GM21381 (cell line): ENCODE measurements at regions not wholly inside any gene's neighbourhood (a gene's known extent, or its start where the extent isn't known, plus 50 kb on each side); places are given as distances from the start of the nearest gene placed in this dataset.
"Not testable (repeated sequence)": the region's sequence is repeated elsewhere in the genome, so short reads cannot be mapped to it uniquely, and the experiment has no call there.

Experiments
- ATAC-seq: cut with Tn5 transposase; IDR thresholded peaks from one replicate; pipeline ENCODE4 v1.9.1; 2021; ENCODE audit warnings: mild to moderate bottlenecking, moderate library complexity; ENCODE audit not compliant: unreplicated experiment

DNA sequence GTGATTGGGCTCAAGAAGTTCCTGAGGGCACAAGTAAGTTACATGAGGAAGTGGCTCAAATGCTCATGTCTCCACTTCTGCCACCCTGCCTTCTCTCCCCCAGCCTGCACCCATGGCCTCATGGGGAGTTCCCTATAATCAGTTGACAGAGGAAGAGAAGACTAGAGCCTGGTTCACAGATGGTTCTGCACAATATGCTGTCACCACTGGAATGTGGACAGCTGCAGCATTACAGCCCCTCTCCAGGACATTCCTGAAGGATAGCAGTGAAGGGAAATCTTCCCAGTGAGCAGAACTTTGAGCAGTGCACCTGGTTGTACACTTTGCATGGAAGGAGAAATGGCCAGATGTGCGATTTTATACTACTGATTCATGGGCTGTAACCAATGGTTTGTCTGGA is 352.3 kb downstream of the C12orf75 start:
- ATAC-seq = not testable (repeated sequence)

DNA sequence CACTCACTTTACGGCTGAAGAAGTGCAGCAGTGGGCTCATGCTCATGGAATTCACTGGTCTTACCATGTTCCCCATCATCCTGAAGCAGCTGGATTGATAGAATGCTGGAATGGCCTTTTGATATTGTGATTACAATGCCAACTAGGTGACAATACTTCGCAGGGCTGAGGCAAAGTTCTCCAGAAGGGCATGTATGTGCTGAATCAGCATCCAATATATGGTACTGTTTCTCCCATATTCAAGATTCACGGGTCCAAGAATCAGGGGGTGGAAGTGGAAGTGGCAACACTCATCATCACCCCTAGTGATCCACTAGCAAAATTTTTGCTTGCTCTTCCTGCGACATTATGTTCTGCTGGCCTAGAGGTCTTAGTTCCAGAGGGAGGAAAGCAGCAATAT is 353.3 kb downstream of the C12orf75 start:
- ATAC-seq = not testable (repeated sequence)

DNA sequence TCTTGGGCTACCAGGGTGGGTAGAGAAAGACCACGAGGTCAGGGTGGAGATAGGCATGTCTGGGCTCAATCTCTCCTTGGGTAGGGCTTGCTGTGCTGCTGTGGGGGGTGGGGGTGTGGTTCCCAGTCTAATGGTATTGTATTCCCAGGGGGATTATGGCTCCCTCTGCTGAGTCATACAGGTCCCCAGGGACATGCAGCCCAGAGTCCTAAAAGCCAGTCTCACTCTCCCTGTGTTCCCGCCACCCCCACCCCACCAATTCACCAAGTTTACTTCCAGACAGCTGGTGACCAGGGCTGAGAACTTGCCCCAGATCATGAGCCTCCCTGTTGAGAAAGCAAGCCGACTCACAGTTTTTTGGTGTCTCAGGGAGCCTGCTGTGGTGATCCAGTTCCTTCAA is 367.6 kb downstream of the C12orf75 start:
- no peak for ATAC-seq

DNA sequence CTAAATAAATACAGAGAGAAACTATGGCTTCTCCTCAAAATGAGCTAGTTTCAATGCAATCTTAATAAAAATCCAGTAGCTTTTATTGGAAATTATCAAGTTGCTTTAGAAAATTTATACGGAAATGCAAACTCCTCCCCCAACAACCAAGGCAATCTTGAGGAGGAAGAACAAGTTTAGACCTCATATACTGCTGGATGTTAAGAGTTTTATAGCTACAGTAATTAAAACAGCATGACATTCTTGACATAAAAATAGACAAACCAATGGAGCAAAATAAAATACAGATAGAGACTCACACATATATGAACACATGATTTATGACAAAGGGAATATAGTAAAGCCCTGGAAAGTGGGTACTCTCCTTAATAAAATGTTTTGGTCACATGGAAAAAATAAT is 368.7 kb downstream of the C12orf75 start:
- ATAC-seq = no peak

DNA sequence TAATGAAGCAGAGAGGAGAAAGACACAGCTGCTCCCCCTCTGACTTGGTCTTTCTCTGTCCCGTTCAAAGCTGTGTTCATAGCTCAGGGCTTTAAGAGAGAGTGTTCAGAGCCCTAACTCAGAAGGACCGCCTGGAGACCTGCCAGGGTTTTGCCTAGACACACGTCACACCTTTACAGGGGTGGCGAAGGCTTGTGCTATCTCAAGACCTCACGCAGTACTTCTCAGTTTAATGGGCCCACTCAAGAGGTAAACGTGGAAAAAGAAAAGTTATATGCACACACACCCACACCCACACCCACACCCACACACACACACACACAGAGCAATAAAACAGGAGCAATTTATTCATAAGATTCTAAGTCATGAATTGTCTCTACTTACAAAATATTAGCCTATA is 374.3 kb downstream of the C12orf75 start:
- ATAC-seq = no peak

DNA sequence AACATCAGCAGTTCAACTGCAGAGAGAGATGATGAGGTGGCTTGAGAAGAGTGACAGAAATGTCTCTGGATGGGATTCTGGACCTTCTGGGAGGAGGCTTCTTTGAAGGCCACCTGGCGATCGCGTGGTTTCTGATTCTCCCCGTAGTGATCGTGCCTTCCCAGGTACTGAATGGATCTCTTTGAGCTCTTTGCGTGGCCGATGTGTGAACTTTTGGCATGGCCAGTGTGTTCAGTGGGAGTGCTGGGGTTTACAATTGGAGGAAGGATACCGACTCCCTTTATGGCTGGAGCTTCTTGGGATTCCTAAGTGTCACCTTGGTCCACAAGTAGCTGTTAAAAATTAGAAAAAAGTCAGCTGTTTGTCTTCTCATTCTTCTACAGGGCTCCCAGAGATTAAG is 374.7 kb downstream of the C12orf75 start:
- no peak for ATAC-seq

DNA sequence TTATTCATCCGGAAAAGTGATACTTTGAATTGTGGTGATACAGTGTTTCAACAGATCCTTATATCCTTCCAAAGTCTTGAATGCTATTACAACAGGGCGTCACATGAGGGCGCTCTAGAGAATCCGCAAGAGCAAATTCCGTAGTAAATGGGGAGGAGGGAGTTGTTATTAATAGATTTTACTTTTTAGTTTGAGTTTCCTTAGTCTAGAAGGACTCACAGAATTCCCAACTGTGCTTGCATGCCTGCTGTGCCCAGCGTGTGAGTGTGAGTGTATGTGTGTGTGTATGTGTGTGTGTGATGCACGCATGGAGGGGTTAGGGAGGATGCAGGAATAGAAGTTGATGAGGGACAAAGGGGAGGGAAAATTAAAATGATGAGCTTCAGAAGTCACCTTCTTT is 375.3 kb downstream of the C12orf75 start:
- no peak for ATAC-seq

DNA sequence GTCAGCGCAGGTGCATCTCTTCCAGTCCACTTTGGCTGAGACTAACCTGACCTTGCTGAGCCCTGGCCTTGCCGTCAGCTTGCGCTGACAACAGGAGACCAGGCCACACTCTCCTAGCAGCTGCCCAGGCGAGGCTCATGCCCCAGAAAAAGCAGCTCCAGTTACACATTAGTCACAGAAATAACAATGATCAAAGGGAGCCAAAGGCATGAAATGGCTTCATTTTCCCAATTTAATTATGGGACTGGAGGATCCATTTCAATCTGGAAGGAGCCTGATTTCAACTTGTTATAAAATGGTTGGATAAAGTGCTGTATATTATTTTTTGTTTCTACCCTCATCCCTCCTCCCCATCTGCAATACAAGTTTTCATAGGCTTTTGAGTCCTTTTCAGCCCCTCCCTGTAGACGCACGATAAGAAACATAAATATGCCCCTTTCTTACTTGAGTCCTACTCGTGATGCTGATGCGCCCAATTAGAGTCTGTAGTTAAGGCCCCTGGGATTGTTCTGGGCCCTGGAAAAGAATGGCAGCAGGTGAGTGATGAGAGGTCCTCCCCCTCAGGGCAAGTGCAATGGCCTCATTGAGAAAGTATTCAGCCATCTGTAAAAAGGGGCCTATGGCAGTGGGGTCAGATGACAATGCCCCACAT is 376.0 kb downstream of the C12orf75 start:
- no peak for ATAC-seq

DNA sequence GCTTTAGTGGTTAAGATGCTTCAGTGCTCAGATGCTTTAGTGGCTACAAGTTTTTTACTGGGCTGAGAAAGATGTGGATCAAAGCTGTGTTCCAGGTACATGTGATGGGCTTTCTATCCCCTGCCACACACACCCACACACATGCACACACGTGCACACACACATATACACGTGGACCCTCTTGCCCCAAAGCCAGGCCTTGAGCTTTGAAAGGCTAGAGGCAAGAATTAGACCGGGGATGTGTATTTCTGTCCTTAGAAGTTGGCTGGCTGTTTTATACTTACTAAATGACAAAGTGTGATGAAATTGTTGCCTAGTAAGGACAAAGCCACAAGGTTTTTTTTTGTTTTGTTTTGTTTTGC is 376.5 kb downstream of the C12orf75 start:
- no peak for ATAC-seq

DNA sequence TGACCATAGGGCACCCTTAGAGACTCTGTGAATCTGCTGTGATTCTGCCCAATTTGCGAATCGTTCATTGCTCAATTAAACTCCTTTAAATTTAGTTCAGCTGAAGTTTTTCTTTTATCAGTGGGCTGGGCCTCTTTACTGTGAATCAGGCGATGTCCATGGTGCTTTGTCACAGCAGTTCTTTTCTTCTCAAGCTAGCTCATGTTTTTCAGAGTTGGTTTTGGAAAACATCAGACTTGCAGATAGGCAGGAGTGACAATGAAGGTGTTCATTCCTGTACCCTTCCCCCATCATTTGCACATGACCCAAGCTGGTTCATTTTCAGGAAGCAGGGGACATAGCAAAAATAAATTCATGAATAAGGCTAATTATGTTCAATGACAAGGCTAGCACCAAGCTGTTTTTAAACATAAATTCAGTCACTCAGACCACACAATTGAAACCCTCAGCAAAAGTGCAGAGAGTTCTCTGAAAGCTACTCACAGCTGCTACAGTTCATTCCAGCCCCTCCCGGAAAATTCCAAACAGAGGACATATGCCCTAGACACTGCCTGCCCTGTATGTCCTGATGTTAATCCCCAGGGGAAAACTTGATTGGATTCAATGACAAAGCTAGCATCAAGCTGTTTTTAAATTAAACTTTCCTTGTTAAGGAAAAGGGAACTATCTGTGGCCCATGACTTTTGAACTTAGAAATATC is 383.3 kb downstream of the C12orf75 start:
- no peak for ATAC-seq

DNA sequence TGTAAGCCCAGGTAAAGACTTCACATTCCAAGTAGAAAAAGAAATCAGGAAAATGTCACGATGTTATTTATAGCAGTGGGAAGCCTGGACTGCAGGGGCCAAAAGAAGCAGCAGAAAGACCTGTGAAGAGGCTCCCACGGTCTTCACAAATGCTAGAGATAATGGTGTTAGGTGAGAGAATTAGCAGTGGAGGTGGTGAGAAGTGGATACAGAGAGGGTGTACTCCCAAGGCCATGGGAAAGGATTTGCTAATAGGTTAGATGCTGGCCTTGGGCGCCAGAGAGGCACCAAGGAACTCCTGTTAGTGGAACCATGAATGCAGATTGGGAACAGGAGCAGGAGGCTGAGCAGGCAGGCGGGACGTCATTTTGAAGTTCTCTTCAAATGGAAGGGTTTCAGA is 386.1 kb downstream of the C12orf75 start:
- ATAC-seq = no peak

DNA sequence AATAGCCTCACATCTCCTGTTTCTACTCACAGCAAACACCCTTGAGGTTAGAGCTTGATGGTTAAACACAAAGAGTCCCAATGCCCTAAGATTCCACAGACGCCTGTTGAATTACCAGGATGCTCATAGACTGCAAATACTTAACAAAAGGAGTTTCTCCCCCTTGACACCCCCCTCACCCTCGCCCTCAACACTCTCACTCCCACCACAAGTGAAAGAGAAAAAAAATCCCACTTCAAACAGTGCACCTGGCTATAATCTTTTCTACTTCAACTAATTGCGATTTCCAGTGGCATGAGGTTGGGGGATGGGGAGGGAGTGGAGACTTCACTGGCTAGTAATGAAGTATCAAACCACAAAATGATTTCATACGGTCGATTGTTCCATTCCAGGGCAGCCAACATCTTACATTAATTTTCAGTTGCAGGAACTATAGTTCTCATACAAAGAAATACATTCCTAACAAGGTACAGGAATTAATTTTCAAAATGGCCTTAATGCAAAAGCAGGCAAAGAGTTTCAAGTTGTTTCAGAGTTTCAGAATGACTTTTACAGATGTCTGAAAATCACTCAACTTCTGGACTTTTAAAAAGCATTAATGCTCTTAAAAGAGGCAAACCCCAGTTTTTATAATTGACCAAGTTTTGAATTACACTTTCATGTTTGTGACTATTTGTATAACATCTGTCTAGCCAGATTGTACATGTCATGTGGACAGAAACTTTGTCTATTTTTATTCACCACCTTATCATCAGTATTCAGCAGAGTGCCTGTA is 390.7 kb downstream of the C12orf75 start:
- no peak for ATAC-seq

DNA sequence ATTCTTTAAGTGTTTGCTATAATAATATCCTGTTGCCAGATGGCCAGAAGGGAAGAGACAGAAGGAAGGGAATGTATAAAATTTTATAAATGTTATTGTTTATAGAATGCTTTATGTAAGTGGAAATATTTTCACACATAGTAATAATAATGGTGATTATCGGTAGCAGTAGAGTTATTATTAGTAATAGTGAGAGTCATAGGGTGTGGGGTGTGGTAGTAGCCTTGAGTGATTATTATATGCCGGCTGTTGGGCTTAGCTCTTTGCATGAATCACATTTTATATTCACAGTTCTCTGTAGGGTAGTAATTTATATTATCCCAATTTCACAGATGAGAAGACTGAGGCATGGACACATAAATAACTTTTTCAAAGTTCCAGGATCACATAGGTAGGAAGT is 391.4 kb downstream of the C12orf75 start:
- no peak for ATAC-seq

DNA sequence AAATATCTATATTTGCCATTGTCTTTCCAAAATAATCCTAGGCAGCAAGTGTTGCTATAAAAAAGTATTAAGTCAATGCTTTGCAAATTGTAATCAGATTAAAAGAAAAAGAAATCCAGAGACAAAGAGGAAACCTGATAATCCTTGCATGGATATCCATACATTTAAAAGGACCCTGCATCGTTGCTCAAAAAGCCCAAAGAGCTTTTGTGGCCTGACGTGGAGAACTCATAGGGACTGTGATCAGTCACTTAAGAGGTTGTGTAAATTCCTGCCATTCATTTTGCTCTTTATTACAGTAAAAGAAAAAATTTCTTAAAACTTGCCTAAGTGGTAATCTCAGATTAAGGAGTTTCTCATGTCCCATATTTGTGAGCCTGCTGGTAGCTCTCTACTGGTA is 392.6 kb downstream of the C12orf75 start:
- no peak for ATAC-seq

DNA sequence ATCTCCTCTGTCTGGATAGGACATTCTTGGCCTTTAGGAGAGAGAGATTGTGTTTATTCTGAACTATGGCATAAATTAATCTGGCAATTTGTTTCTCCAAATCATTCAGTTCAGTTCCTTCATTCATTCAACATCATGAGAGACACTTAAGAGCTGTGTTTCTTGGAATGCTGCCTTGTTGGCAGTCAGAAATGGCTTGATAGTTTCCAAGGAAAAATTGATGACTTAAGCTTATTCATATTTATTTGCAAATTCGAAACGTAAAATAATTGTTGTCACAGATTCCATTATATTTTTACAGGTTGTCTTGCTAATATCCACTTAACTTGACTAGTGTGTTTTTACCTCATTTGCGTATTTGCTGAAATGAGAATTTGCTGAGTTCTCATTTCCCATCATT is 393.0 kb downstream of the C12orf75 start:
- ATAC-seq = no peak

DNA sequence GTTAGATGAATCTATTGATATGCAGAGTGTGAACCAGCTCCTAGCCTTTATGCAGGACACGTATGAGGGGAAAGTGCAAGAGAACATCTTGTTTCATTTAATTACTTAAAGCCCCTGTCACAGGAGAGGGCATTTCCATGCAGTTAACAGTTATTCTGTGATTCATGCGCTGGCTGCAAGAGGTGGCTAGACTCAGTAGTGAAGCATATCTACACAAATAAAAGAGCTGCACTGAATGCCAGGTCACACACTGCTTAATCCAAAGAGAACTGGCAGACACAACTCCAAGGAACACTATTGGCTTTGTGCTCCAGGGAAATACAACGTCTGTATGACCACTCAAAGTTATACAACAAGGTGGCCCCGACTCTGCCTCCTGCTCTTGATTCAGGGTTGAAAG is 394.1 kb downstream of the C12orf75 start:
- ATAC-seq = no peak

DNA sequence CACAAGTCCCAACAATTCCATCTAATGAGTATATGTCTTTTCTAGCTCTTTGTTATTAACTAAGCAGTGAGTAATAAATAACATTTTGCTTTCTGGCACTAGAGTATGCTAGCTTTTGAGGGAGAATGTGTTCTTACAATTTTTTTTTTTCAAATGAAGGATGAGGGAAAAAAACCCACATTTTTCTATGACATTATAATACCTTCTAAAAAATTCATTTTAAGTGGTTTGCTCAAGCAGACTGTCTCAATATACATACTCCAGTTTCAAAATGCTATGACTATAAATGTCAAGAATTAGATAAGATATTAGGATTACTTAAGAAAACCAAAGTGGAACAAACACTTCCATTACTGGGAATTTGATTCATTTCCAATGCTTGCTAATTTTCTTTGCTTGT is 394.6 kb downstream of the C12orf75 start:
- no peak for ATAC-seq

DNA sequence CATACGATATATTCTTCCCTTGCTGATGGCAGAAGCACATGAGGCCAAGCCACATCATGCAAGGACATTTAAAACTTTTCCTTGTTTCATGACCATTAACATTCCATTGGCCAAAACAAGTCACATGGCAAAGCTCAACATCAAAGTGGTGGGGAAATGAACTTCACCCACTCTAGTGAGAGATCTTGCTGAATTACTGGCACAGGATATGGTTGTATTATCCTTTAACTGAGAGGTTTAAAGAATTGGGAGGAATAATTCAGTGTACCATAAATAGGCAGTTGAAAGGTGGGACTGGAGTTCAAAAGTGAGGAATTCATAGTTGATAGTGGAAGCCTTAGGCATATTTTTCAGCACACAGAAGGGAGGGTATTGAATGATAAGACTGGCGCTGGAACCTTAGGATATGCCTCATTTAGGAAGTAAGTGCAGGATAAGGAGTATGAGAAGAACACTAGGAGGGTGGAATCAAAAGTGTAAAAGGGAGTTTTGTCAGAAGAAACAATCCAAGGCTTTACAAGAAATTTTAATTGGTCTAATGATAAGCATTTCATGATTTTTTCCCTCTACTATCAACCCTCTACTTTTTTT is 398.8 kb downstream of the C12orf75 start:
- no peak for ATAC-seq

DNA sequence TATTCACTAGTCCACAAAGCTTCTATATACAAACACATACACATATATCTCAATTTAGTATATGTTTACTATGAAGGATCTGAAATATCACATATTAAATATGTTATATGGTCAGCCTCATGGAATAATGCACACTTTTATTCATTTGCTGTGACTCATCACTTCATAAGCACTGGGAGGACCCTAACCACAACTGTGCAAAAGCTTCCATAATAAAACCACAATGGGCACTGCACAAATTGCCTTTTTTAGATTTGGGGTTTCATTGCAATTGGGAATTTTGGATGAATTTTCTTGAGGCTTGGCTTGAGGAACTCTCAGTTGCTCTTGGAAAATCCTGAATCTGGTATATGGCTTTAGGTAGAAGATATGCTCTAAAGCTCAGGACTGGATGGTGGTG is 399.4 kb downstream of the C12orf75 start:
- ATAC-seq = no peak

DNA sequence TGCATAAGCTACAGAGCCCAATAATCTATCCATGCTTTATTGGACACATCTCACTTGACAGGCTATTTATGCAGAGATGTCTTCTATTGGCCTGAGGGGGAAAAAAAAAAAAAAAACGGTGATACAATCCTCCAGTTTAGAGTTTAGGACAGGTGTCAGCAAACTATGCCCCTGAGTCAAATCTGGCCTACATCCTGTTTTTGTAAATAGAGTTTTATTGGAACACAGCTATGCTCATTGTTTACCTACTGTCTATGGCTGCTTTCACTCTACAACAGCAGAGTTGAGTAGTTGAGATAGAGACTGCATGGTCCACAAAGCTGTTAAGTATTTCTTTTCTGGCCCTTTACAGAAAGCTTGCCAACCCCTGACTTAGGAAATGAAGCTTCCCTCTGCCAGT is 403.1 kb downstream of the C12orf75 start:
- ATAC-seq = no peak

DNA sequence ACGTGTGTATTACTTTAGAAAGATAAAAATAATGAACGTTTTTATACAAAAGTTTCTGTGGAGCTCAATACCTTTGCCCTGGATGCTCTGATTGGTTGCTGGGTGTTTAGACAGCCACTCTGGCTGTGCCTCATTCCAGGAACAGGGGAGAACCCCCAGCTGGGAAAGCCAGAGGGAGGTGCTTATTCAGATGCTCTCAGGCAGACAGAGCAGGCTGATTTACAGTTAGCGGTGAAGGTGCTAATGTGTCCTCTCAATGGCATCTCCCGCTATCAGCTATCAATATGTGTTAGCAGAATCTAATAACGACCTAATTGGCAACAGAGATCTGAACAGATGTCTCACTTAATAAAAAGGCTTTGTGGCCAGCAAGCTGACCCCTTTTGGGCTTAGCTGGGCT is 402.3 kb downstream of the NUAK1 start:
- no peak for ATAC-seq

DNA sequence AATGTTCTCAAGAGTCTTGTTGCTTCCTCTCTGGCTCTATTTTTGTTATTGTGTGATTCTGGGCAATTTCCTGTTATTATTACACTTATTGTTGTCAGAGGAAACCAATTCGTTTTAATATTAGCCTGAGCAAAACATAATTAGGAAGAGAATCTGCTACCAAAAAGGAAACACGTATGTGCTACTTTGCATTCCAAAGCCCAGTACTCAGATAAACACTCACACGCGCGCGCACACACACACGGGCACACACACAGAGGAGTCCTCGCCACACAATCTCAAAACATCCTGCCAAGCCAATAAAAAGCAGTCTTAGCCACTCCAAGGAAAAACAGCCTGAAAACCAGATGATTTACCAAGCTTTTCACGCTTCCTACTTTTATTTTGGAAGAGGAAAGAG is 400.7 kb downstream of the NUAK1 start:
- no peak for ATAC-seq
